HG03432 (cell line): ENCODE measurements at regions not wholly inside any gene's neighbourhood (a gene's known extent, or its start where the extent isn't known, plus 50 kb on each side); places are given as distances from the start of the nearest gene placed in this dataset.
A peak's percentile ranks its signal among the peaks of the same experiment; 100 is the strongest.
"Not testable (repeated sequence)": the region's sequence is repeated elsewhere in the genome, so short reads cannot be mapped to it uniquely, and the experiment has no call there.

Experiments
- ATAC-seq: cut with Tn5 transposase; IDR thresholded peaks from one replicate; pipeline ENCODE4 v1.9.1; 2021; ENCODE audit warnings: mild to moderate bottlenecking, moderate library complexity; ENCODE audit not compliant: unreplicated experiment

DNA sequence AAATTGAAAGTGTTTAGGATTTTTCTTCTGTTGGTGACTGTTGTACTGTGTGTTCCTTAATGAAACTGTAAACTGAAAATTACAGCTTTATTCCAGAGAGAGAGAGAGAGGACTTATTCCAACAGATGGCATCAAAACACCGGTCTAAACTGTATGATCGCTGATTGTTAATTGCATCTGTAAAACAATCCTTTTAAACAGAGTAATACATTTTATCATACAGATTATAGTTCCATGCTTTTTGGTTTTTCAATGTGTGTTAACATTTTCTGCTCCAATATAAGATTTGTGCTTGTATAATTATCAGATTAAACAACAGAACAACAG, 289.7 kb upstream of the DNAJC19 start:
- ATAC-seq = no peak

DNA sequence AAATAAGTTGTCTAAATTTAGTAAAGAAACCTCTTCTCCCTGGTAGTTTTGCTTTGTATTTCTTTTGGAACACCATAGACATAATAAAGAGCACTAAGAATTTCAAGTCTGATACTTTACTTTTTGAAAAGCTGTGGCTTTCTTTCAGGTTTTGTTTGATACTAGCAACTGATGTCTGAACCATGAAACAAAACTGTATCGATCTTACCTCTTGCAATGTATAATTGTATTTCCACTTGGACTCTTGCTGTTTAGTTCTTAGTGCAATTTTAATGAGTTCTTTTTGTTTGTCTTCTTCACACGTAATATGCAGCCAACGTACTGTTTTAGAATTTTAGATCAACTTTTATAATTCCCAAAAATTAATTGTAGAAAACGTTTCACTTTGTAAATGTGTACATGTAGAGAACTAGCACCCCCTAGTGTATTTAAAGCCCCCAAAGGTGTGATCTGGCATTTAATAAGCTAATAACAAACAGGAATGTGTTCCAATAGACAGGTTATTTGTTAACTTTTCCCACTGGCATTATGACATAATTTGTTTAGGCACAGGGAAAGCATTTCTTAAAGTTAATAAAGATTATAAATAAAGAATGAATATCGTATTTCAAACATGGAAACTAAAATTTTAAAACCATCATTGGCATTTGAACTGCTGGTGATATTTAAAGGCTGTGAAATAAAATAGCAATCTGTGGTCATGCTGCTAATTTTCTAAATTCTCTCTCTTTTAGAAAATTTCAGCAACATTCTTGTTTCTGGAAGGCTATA, 289.1 kb upstream of the DNAJC19 start:
- no peak for ATAC-seq

- ATAC-seq = no peak
Measured at GRCh38 chr3:181276358-181276896, 286.9 kb upstream of the DNAJC19 start.

DNA sequence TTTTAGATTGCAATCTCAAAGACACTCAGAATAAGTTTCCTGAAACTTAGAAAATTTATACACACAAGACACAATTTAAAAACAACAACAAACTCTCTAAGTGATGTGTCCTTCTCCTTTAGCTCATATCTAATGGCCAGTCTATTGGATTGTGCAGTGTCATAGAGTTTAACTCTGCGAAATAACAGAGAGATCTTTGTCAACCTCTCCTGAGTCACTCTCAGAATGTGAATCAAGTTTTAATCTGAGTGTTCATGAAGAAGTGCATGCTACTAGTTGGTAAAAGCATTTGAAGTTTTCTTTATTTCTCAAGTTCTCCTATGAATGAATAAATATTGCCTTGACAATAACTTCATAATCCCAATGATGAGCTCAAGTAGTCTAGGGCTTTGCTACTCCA, 284.5 kb upstream of the DNAJC19 start:
- no peak for ATAC-seq

DNA sequence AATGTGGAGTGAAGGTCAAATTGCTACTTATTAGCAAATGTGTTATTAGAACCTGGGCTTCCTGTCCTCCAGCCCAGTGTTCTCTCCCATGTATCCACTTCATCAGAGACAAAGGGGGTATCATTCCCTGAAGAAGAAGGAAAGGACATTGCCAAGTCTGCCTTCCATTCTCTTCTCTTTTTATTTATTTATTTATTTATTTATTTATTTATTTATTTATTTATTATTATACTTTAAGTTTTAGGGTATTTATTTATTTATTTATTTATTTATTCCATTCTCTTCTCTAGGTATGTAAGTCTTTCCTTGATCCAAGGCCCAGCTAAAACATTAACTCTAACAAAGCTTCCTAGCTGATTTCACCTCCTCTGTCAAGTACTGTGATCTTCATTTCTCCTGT, 277.8 kb upstream of the DNAJC19 start:
- ATAC-seq = no peak

DNA sequence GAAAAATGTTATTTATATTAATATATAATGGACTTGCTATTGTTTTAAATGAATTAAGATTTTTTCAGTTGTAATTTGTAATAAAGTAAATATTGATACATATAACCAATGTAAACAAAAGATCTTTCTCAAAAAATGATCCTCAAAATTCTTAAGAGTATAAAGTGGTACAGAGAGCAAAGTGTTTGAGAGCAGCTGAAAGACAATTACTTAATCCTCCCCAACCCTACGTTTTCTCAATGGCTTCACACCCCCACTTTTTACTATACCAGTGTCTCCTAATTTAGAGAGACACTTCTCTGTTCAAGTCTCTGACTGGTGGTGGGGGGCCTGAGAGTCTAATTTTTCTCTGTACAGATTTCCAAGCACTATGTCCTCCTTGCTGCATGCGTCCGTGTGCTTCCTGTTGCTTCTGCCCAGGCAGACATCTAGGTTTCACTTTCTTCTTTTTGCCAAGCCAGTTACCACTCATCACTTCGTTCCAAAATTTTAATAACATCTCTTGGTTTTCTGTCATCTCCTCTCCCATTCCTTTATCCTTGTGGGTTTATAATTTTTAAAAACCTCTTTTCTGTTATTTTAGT, 276.3 kb upstream of the DNAJC19 start:
- peak; percentile 84 for ATAC-seq

- no peak for ATAC-seq
Measured at GRCh38 chr3:181264486-181264885, 274.9 kb upstream of the DNAJC19 start.

DNA sequence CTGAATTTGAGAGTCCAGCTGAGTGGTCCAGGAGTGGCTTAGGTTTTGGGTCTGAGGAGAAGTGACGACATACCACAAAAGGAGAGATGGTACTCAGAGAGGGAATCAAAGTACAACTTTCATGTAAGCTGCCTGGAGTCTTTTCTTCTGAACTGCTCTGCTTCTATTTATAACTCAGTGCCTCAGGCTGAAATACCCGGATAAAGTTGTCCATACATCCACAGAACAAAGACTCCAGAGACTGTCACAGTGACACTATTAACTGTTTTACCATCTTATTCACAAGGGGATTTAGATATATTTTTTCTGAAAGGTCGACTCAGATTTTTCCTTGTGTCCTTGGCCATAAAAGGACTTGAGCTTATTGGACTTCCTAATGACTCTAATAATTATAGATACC, 264.3 kb upstream of the DNAJC19 start:
- no peak for ATAC-seq

- ATAC-seq = no peak
Measured at GRCh38 chr3:181252631-181253030, 263.1 kb upstream of the DNAJC19 start.

- no peak for ATAC-seq
Measured at GRCh38 chr3:181250714-181251113, 261.2 kb upstream of the DNAJC19 start.

GRCh38 chr3:181239441-181239840, 249.9 kb upstream of the DNAJC19 start:
- ATAC-seq = no peak

DNA sequence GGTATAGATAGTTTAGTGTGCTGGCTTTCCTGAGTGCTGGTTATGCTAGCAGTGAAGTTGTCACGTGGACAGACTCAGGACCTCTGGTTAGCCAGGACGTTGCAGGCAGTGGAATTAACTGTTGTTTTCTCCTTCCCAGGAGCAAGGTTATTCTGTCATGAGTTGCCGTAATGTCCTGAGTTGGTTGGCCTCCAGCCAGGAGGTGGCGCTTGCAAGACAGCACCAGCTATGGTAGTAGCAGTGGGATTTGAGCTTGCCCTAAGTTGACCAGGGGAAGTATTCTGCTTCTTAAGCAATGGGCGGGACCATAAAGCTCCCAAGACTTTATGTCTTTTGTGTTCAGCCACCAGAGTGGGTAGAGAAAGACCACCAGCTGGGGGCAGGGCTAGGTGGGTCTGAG, 240.7 kb upstream of the DNAJC19 start:
- no peak for ATAC-seq

DNA sequence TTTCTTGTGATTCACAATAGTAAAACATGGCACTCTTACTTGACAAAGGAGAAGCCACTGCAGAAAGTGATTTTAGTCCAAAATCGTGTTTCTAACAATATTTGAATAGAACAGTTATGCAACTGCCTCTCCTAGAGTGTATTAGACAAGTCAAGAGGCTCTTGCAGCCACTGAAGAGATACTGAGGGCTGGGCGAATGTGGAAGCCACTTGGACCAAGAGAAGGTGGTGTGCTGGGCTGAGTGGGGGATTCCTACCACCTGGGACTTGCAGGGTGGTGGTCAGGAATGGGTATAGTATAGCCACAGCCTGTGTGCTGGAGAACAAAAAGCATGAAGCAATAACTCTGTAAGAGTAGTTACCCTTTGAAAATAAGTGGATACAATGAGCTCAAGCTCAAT, 223.8 kb upstream of the DNAJC19 start:
- ATAC-seq = no peak

DNA sequence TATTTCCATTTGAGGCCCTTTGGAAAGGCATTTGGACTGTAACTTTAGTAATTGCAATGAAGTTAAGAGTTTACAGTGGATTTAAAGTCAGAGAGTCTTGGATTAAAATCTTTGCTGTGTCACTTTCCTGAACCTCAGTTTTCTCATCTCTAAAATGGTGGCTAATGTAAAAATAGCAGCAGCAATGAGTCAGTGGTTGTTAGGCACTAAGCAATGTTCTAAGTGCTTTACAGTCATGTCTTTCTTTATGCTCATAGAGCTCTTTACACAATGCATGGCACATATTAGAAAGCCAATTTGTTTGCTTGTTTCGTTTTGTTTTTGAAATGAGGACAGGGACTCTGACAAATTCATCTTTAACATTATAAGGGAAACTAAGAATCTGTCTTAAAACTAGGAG, 222.7 kb upstream of the DNAJC19 start:
- ATAC-seq = no peak

GRCh38 chr3:181210275-181210674, 220.7 kb upstream of the DNAJC19 start:
- no peak for ATAC-seq

- no peak for ATAC-seq
Measured at GRCh38 chr3:181189556-181189955, 200.0 kb upstream of the DNAJC19 start.

DNA sequence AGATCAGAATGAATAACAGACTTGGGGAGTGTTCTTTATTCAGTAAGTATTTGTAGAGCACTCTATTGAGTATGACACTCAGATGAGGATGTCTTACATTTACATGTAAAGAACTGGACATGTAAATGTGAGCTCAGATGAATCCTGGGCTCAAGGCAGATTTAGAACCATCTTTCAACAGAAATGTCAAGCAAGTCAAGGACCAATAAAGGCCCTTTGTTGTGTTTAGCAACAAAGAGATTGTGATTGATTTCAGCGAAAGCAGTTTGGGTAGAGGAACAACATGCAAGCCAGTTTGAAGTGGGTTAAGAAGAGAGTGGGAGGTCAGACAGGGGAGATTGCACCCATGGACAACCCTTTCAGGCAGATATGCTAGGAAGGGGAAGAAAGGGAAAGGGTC, 194.2 kb upstream of the DNAJC19 start:
- no peak for ATAC-seq

DNA sequence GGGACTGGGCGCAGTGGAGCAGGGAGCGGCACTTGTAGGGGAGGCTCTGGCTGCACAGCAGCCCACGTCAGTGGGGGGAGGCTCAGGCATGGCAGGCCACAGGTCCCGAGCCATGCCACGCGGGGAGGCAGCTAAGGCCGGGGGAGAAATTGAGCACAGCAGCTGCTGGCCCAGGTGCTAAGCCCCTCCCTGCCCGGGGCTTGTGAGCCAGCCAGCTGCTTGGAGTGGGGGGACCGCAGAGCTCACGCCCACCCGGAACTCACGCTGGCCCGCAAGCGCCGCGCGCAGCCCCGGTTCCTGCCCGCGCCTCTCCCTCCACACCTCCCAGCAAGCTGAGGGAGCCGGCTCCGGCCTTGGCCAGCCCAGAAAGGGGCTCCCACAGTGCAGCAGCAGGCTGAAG, 193.5 kb upstream of the DNAJC19 start:
- not testable (repeated sequence) for ATAC-seq

GRCh38 chr3:181178991-181179390, 189.5 kb upstream of the DNAJC19 start:
- no peak for ATAC-seq

GRCh38 chr3:181176601-181177000, 187.1 kb upstream of the DNAJC19 start:
- ATAC-seq = peak; percentile 65

DNA sequence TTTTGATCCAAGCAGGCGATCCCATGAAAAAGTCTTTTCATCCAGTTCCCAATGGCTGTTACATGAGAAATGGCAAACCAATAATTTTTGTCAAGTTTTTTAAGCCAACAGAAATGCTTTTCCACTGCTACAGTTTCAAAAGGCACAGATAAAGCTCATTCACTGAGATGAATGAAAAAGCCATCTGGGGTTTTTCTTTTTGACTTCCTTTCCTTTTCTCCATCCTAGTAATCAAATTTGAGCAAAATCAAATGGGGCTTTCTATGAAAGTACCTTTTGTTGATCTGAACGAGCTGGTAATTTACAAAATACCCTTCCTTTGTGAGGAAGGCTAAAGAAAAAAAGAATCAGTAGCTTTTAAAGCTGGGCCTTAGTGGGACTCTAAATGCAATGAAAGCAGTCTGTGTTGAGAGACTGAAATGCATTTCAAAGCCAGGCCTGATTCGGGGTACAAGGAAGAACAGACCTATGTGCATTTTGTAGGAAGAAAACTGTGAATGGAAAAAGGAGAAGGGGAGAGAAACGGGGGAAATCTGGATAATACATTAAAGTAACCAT, 185.2 kb upstream of the DNAJC19 start:
- ATAC-seq = no peak

DNA sequence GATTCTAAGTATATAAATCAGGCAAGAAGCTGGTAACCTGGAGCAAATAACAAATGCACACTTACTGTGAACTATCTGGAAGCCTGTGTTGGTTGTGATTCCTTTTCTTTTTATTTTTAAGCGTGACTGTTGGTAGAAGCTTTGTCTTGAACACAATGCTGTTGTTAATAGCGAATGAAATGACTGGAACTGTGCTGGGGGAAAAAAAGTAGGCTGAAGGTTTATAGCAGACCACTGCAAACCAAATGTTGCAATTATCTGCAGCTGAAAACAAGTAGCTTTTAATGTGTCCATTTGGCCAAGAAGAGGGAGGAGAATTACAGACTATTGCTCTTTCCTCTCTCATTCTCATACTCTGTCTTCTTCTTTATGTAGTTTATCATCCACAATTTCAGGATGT, 184.5 kb upstream of the DNAJC19 start:
- ATAC-seq = no peak
